ENCODE measurements at regions not wholly inside any gene's neighbourhood (a gene's known extent, or its start where the extent isn't known, plus 50 kb on each side); places are given as distances from the start of the nearest gene placed in this dataset.

- no peaks in the 10 kb centered on the region for H3K9me3 ChIP-seq
- H3K36me3 ChIP-seq = no peaks in the 10 kb centered on the region
- peak overlapping the region in 1 of 8 donors; percentile 49 for H3K4me3 ChIP-seq
- H3K27ac ChIP-seq = no peak overlapping the region
- H3K4me1 ChIP-seq = peaks cover 0 to 14% (median 12%) of the 10 kb centered on the region in 6 donors
- intact Hi-C loops (cut with DNase I; ENCODE audit: low total_unique reads) = no loop called here
- peaks cover 2 to 59% (median 39%) of the 10 kb centered on the region in 7 donors for H3K27me3 ChIP-seq (replicated peaks in 1 of 7)
- 3 to 5% (median 4%) methylated on average over 20 to 72 of the region's 73 CpGs for WGBS, 5 donors
- TF ChIP-seq POLR2A (IDR thresholded peaks at IDR 0.05) (no peak), POLR2AphosphoS5 (IDR thresholded peaks at IDR 0.05) (no peak)
- DNase-seq = no peak
Observed at GRCh38 chrX:2584251-2585157, 83.7 kb upstream of the DHRSX start.

- H3K4me3 ChIP-seq = peak overlapping the region in 1 of 8 donors; percentile 49
- no peaks in the 10 kb centered on the region for H3K36me3 ChIP-seq
- intact Hi-C loops (cut with DNase I; ENCODE audit: low total_unique reads) = no loop called here
- peaks cover 2 to 64% (median 39%) of the 10 kb centered on the region in 7 donors for H3K27me3 ChIP-seq (replicated peaks in 1 of 7)
- TF ChIP-seq CTCF (IDR thresholded peaks at IDR 0.05 in 8 of 11, conservative IDR thresholded peaks at IDR 0.05 in 3 of 11) = no peak
- TF ChIP-seq POLR2AphosphoS5 (IDR thresholded peaks at IDR 0.05) = no peak
- TF ChIP-seq POLR2A (IDR thresholded peaks at IDR 0.05) = no peak
- WGBS, 5 donors = 3 to 10% (median 5%) methylated on average over 28 to 74 of the region's 74 CpGs
- H3K27ac ChIP-seq = no peak overlapping the region
- peaks cover 0 to 14% (median 12%) of the 10 kb centered on the region in 6 donors for H3K4me1 ChIP-seq
- DNase-seq = no peak
- H3K9me3 ChIP-seq = no peaks in the 10 kb centered on the region
Observed at GRCh38 chrX:2583194-2584162, 82.7 kb upstream of the DHRSX start.

GRCh38 chrX:2582667-2583066 is 81.9 kb upstream of the DHRSX start:
- Histone ChIP-seq H3K4me3 (no peak overlapping the region), H3K27me3 (replicated peaks in 1 of 7) (peaks cover 2 to 68% (median 39%) of the 10 kb centered on the region in 7 donors), H3K36me3 (no peaks in the 10 kb centered on the region), H3K9me3 (no peaks in the 10 kb centered on the region), H3K4me1 (peaks cover 0 to 14% (median 12%) of the 10 kb centered on the region in 6 donors), H3K27ac (no peak overlapping the region)
- DNase-seq = no peak
- TF ChIP-seq POLR2AphosphoS5 (IDR thresholded peaks at IDR 0.05) (no peak), POLR2A (IDR thresholded peaks at IDR 0.05) (no peak), CTCF (IDR thresholded peaks at IDR 0.05 in 8 of 11, conservative IDR thresholded peaks at IDR 0.05 in 3 of 11) (no peak)
- WGBS, 5 donors = 23 to 35% (median 26%) methylated on average over 8 of the region's 8 CpGs
- intact Hi-C loops (cut with DNase I; ENCODE audit: low total_unique reads) = no loop called here

GRCh38 chrX:2581296-2581695 is 80.5 kb upstream of the DHRSX start:
- TF ChIP-seq POLR2AphosphoS5 (IDR thresholded peaks at IDR 0.05) (no peak), CTCF (IDR thresholded peaks at IDR 0.05 in 8 of 11, conservative IDR thresholded peaks at IDR 0.05 in 3 of 11) (no peak), POLR2A (IDR thresholded peaks at IDR 0.05) (no peak)
- Histone ChIP-seq H3K36me3 (no peaks in the 10 kb centered on the region), H3K9me3 (no peaks in the 10 kb centered on the region), H3K4me3 (no peak overlapping the region), H3K4me1 (peaks cover 0 to 14% (median 12%) of the 10 kb centered on the region in 6 donors), H3K27ac (no peak overlapping the region), H3K27me3 (replicated peaks in 1 of 7) (peaks cover 2 to 68% (median 39%) of the 10 kb centered on the region in 7 donors)
- intact Hi-C loops (cut with DNase I; ENCODE audit: low total_unique reads) = no loop called here
- no peak for DNase-seq
- WGBS, 5 donors = 87 to 98% (median 92%) methylated on average over 4 of the region's 4 CpGs
